Ammon's horn (tissue), 1 donor: ENCODE measurements at regions not wholly inside any gene's neighbourhood (a gene's known extent, or its start where the extent isn't known, plus 50 kb on each side); places are given as distances from the start of the nearest gene placed in this dataset.
A peak's percentile ranks its signal among the peaks of the same experiment; 100 is the strongest.

Experiments
- DNase-seq: peaks from one replicate; pipeline ENCODE4 v3.0.0-alpha.2; 2016; ENCODE audit warnings: low spot score

- no peak for DNase-seq
Measured at GRCh38 chr9:118751077-118751847, 618.0 kb downstream of the BRINP1 start.

GRCh38 chr9:118751848-118752223 is 617.4 kb downstream of the BRINP1 start:
- DNase-seq, result no peak

GRCh38 chr9:118761016-118761790 is 608.0 kb downstream of the BRINP1 start:
- no peak for DNase-seq

GRCh38 chr9:118767571-118767970 is 601.7 kb downstream of the BRINP1 start:
- no peak for DNase-seq

- no peak for DNase-seq
Measured at GRCh38 chr9:118782790-118783463, 586.3 kb downstream of the BRINP1 start.

GRCh38 chr9:118784033-118784432 is 585.2 kb downstream of the BRINP1 start:
- DNase-seq, result no peak

GRCh38 chr9:118785456-118785855 is 583.8 kb downstream of the BRINP1 start:
- DNase-seq, result no peak

GRCh38 chr9:118786877-118787276 is 582.4 kb downstream of the BRINP1 start:
- DNase-seq, result no peak

- no peak for DNase-seq
Measured at GRCh38 chr9:118809160-118809625, 560.0 kb downstream of the BRINP1 start.

- DNase-seq, result no peak
Measured at GRCh38 chr9:118829334-118829733, 539.9 kb downstream of the BRINP1 start.

- no peak for DNase-seq
Measured at GRCh38 chr9:118832371-118832770, 536.9 kb downstream of the BRINP1 start.

GRCh38 chr9:118836891-118837290 is 532.3 kb downstream of the BRINP1 start:
- DNase-seq, result peak; percentile 15

- DNase-seq, result no peak
Measured at GRCh38 chr9:118871531-118871930, 497.7 kb downstream of the BRINP1 start.

GRCh38 chr9:118882684-118883083 is 486.6 kb downstream of the BRINP1 start:
- DNase-seq, result no peak

- no peak for DNase-seq
Measured at GRCh38 chr9:118883411-118883810, 485.8 kb downstream of the BRINP1 start.

- no peak for DNase-seq
Measured at GRCh38 chr9:118891213-118891612, 478.0 kb downstream of the BRINP1 start.

GRCh38 chr9:118896324-118897000 is 472.8 kb downstream of the BRINP1 start:
- peak; percentile 9 for DNase-seq

- no peak for DNase-seq
Measured at GRCh38 chr9:118918180-118918579, 451.1 kb downstream of the BRINP1 start.

GRCh38 chr9:118928722-118929121 is 440.5 kb downstream of the BRINP1 start:
- DNase-seq, result no peak

- no peak for DNase-seq
Measured at GRCh38 chr9:118929287-118929686, 439.9 kb downstream of the BRINP1 start.

GRCh38 chr9:118931941-118932340 is 437.3 kb downstream of the BRINP1 start:
- no peak for DNase-seq

GRCh38 chr9:118938581-118938980 is 430.7 kb downstream of the BRINP1 start:
- DNase-seq, result no peak
